SK-N-SH (cell line): ENCODE measurements at regions not wholly inside any gene's neighbourhood (a gene's known extent, or its start where the extent isn't known, plus 50 kb on each side); places are given as distances from the start of the nearest gene placed in this dataset.

ENCODE experiments used
- ELF1 ChIP-seq: IDR thresholded peaks from 2 replicates; pipeline ENCODE4 v1.4.0; 2012
- EP300 ChIP-seq, 2 experiments: IDR thresholded peaks; 2 replicates each; pipeline versions ENCODE4 v1.4.0 to v1.6.1; 2012; ENCODE audit warnings: borderline replicate concordance in 1 of 2, low read depth in 1 of 2, low read length in 1 of 2
- EZH2phosphoT487 ChIP-seq: fragments of 200-600 bp; sonication (generic); IDR thresholded peaks from 2 replicates; pipeline ENCODE4 v1.6.1; 2017; ENCODE audit warnings: low read depth, mixed run types, mild to moderate bottlenecking, antibody characterized with exemption, moderate library complexity, borderline replicate concordance
- FOXM1 ChIP-seq: IDR thresholded peaks from 2 replicates; pipeline ENCODE4 v1.4.0; 2012; ENCODE audit warnings: low read depth, mild to moderate bottlenecking
- POLR2AphosphoS5 ChIP-seq: IDR thresholded peaks from 2 replicates; pipeline ENCODE4 v1.6.1; 2012; ENCODE audit warnings: low read depth, low read length
- RCOR1 ChIP-seq: fragments of 150-350 bp; IDR thresholded peaks from 2 replicates; pipeline ENCODE4 v1.6.1; 2017; ENCODE audit warnings: antibody characterized with exemption, low read length
- RFX5 ChIP-seq: IDR thresholded peaks from 2 replicates; pipeline ENCODE4 v1.6.1; 2012; ENCODE audit warnings: mild to moderate bottlenecking, improper control_type of control experiment, low read length
- SIN3A ChIP-seq: IDR thresholded peaks from 2 replicates; pipeline ENCODE4 v1.6.1; 2012; ENCODE audit warnings: low read depth, mild to moderate bottlenecking, low read length, moderate library complexity, borderline replicate concordance
- TCF12 ChIP-seq: IDR thresholded peaks from 2 replicates; pipeline ENCODE4 v1.4.0; 2012
- TF ChIP-seq, protein P1 (sequence below): fragments of 200-600 bp; sonication (generic); IDR thresholded peaks from 2 replicates; pipeline ENCODE4 v1.6.1; 2017; ENCODE audit warnings: antibody characterized with exemption, mild to moderate bottlenecking, moderate library complexity
- TF ChIP-seq, protein P2 (sequence below): IDR thresholded peaks from 2 replicates; pipeline ENCODE4 v1.4.0; 2012; ENCODE audit warnings: low read depth, borderline replicate concordance

DNA sequence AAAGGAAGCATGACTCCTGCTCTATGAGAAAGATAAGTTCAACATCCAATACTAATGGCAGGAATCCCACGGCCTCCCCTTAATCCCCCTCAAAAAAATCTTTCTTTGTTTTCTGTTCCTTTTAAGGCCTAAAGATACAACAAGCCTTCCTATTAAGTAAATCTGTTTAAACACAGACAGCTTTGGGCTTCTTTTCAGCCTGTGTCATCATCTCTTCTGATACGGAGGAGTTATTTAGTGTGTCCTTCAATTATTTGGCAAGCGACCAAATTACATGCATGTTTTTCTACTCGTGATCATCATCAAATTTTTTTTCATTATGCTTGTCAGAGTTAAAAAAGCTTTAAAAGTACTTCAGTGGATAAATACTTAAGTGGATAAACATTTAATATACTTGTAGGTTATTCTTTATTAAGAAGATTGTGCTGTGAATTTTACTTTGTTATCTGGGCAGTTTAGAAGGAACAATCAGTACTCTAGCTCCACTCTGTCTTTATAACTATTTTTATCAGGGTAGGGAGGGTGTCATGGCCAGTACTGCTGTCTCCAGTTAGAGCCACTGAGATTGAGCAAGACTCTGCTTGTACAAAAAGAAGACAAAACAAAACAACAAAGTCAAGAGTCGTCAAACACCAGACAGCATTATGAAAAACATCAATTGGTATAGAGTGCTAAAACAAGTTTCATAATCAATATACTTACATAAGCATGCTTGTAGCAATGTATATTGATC is 210.7 kb downstream of the PRR32 start:
- no peak for TF ChIP-seq ELF1
- TF ChIP-seq, protein P1, sequence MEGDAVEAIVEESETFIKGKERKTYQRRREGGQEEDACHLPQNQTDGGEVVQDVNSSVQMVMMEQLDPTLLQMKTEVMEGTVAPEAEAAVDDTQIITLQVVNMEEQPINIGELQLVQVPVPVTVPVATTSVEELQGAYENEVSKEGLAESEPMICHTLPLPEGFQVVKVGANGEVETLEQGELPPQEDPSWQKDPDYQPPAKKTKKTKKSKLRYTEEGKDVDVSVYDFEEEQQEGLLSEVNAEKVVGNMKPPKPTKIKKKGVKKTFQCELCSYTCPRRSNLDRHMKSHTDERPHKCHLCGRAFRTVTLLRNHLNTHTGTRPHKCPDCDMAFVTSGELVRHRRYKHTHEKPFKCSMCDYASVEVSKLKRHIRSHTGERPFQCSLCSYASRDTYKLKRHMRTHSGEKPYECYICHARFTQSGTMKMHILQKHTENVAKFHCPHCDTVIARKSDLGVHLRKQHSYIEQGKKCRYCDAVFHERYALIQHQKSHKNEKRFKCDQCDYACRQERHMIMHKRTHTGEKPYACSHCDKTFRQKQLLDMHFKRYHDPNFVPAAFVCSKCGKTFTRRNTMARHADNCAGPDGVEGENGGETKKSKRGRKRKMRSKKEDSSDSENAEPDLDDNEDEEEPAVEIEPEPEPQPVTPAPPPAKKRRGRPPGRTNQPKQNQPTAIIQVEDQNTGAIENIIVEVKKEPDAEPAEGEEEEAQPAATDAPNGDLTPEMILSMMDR = no peak
- no peak for TF ChIP-seq RFX5
- TF ChIP-seq SIN3A = no peak
- TF ChIP-seq, protein P2, sequence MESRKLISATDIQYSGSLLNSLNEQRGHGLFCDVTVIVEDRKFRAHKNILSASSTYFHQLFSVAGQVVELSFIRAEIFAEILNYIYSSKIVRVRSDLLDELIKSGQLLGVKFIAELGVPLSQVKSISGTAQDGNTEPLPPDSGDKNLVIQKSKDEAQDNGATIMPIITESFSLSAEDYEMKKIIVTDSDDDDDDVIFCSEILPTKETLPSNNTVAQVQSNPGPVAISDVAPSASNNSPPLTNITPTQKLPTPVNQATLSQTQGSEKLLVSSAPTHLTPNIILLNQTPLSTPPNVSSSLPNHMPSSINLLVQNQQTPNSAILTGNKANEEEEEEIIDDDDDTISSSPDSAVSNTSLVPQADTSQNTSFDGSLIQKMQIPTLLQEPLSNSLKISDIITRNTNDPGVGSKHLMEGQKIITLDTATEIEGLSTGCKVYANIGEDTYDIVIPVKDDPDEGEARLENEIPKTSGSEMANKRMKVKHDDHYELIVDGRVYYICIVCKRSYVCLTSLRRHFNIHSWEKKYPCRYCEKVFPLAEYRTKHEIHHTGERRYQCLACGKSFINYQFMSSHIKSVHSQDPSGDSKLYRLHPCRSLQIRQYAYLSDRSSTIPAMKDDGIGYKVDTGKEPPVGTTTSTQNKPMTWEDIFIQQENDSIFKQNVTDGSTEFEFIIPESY = no peak
- no peak for TF ChIP-seq EP300 (IDR thresholded peaks at IDR 0.05; ENCODE audit: borderline replicate concordance in 1 of 2, low read depth in 1 of 2, low read length in 1 of 2)
- TF ChIP-seq TCF12 = no peak
- TF ChIP-seq RCOR1 = no peak
- no peak for TF ChIP-seq FOXM1
- no peak for TF ChIP-seq POLR2AphosphoS5
- no peak for TF ChIP-seq EZH2phosphoT487
